H1 (cell line): ENCODE measurements at regions not wholly inside any gene's neighbourhood (a gene's known extent, or its start where the extent isn't known, plus 50 kb on each side); places are given as distances from the start of the nearest gene placed in this dataset.

Experiments
- ATF2 ChIP-seq: IDR thresholded peaks from 2 replicates; pipeline ENCODE4 v1.6.1; 2012; ENCODE audit warnings: low read length, inconsistent platforms
- CBX5 ChIP-seq: fragments of 300-800, 300-1000 bp; sonication (generic); IDR thresholded peaks from 2 replicates; pipeline ENCODE4 v1.7.1; 2016; ENCODE audit warnings: antibody characterized with exemption, low read length, low read depth
- SP1 ChIP-seq: IDR thresholded peaks from 2 replicates; pipeline ENCODE4 v1.6.1; 2011; ENCODE audit warnings: low read depth, low read length

- TF ChIP-seq ATF2 (no peak), CBX5 (no peak), SP1 (no peak)
Observed at GRCh38 chr19:28509079-28509895, 703.7 kb downstream of the UQCRFS1 start (continued).
